Breast epithelium (tissue), 4 donors: ENCODE measurements at regions not wholly inside any gene's neighbourhood (a gene's known extent, or its start where the extent isn't known, plus 50 kb on each side); places are given as distances from the start of the nearest gene placed in this dataset.

ENCODE experiments used
- DNase-seq, 2 donors: peaks; one replicate each; pipeline ENCODE4 v3.0.0-alpha.2; 2019; ENCODE audit warnings: low spot score in 2 of 2
- H3K27ac ChIP-seq, 2 donors: fragments of 200-600 bp; sonication (generic) in 1 of 2; one replicate each; pipeline ENCODE4 v1.5.1; 2016 to 2019; ENCODE audit warnings: mild to moderate bottlenecking in 1 of 2
- H3K27me3 ChIP-seq, 2 donors: fragments of 200-600 bp; sonication (generic) in 1 of 2; one replicate each; pipeline versions ENCODE4 v1.5.1 to v1.6.0; 2017 to 2019; ENCODE audit warnings: control low read depth in 1 of 2, mild to moderate bottlenecking in 1 of 2
- H3K36me3 ChIP-seq: fragments of 200-600 bp; one replicate; pipeline ENCODE4 v1.5.1; 2019
- H3K4me1 ChIP-seq, 2 donors: fragments of 200-600 bp; sonication (generic); one replicate each; pipeline ENCODE4 v1.5.1; 2016 to 2019; ENCODE audit warnings: control low read depth in 1 of 2
- H3K4me3 ChIP-seq, 3 donors: fragments of 200-600 bp; sonication (generic); 1 replicate in 2 of 3; 2 replicates in 1 of 3; pipeline ENCODE4 v1.5.1; 2016 to 2019; ENCODE audit warnings: mild to moderate bottlenecking in 3 of 3, moderate library complexity in 2 of 3
- H3K9me3 ChIP-seq, 2 donors: fragments of 200-600 bp; sonication (generic) in 1 of 2; one replicate each; pipeline ENCODE4 v1.5.1; 2016 to 2019; ENCODE audit warnings: control low read depth in 1 of 2
- CTCF ChIP-seq, 3 donors: fragments of 450-650 bp; IDR thresholded peaks; one replicate each; pipeline ENCODE4 v1.5.1; 2016 to 2017; ENCODE audit warnings: antibody characterized with exemption in 3 of 3, mild to moderate bottlenecking in 3 of 3, moderate library complexity in 3 of 3
- POLR2A ChIP-seq: fragments of 450-650 bp; IDR thresholded peaks from one replicate; pipeline ENCODE4 v1.6.1; 2016; ENCODE audit warnings: antibody characterized with exemption, mild to moderate bottlenecking, moderate library complexity
- POLR2AphosphoS5 ChIP-seq, 3 donors: sonication (generic); formaldehyde crosslinking; IDR thresholded peaks; one replicate each; pipeline ENCODE4 v1.6.1; 2017; ENCODE audit warnings: antibody characterized with exemption in 3 of 3
- intact Hi-C: fragments of 100-400 bp; cut with DNase I; formaldehyde crosslinking; loops from one replicate; pipeline ENCODE4 v1.15.1; 2023; ENCODE audit warnings: low total_unique reads

- no peaks in the 10 kb centered on the region for H3K36me3 ChIP-seq
- no peak overlapping the region for H3K27ac ChIP-seq
- intact Hi-C loops, result no loop called here
- TF ChIP-seq POLR2AphosphoS5 (IDR thresholded peaks at IDR 0.05), result no peak
- TF ChIP-seq POLR2A, result no peak
- no peak for TF ChIP-seq CTCF (IDR thresholded peaks at IDR 0.05)
- H3K4me3 ChIP-seq, result no peak overlapping the region
- no peak for DNase-seq
- H3K9me3 ChIP-seq, result no peaks in the 10 kb centered on the region
- no peaks in the 10 kb centered on the region for H3K4me1 ChIP-seq
- H3K27me3 ChIP-seq, result no peaks in the 10 kb centered on the region
Measured at GRCh38 chr11:37999171-37999570, 1401.1 kb upstream of the RAG2 start.

GRCh38 chr11:37995886-37996285 is 1397.8 kb upstream of the RAG2 start:
- intact Hi-C loops, result no loop called here
- H3K36me3 ChIP-seq, result no peaks in the 10 kb centered on the region
- H3K9me3 ChIP-seq, result peaks cover 0 to 8% of the 10 kb centered on the region in 2 donors
- H3K27ac ChIP-seq, result no peak overlapping the region
- no peak overlapping the region for H3K4me3 ChIP-seq
- no peaks in the 10 kb centered on the region for H3K27me3 ChIP-seq
- no peak for DNase-seq
- no peaks in the 10 kb centered on the region for H3K4me1 ChIP-seq
- TF ChIP-seq POLR2A (no peak), CTCF (IDR thresholded peaks at IDR 0.05) (no peak), POLR2AphosphoS5 (IDR thresholded peaks at IDR 0.05) (no peak)

GRCh38 chr11:37988031-37988430 is 1390.0 kb upstream of the RAG2 start:
- Histone ChIP-seq H3K4me3 (no peak overlapping the region), H3K4me1 (no peaks in the 10 kb centered on the region), H3K27ac (no peak overlapping the region), H3K9me3 (peaks cover 0 to 8% of the 10 kb centered on the region in 2 donors), H3K27me3 (no peaks in the 10 kb centered on the region), H3K36me3 (no peaks in the 10 kb centered on the region)
- intact Hi-C loops, result loop anchor here (10.0 kb wide), 1 partner anchor 423 kb away; no protein-coding TSS in a partner anchor
- DNase-seq, result no peak
- no peak for TF ChIP-seq CTCF (IDR thresholded peaks at IDR 0.05)
- no peak for TF ChIP-seq POLR2A
- TF ChIP-seq POLR2AphosphoS5 (IDR thresholded peaks at IDR 0.05), result no peak

- Histone ChIP-seq H3K36me3 (no peaks in the 10 kb centered on the region), H3K27ac (no peak overlapping the region), H3K4me3 (no peak overlapping the region), H3K4me1 (no peaks in the 10 kb centered on the region), H3K9me3 (no peaks in the 10 kb centered on the region), H3K27me3 (no peaks in the 10 kb centered on the region)
- no peak for DNase-seq
- TF ChIP-seq POLR2AphosphoS5 (IDR thresholded peaks at IDR 0.05) (no peak), CTCF (IDR thresholded peaks at IDR 0.05) (no peak), POLR2A (no peak)
- intact Hi-C loops, result loop anchor here (10.0 kb wide), 1 partner anchor 420 kb away; no protein-coding TSS in a partner anchor
Measured at GRCh38 chr11:37984991-37985390, 1387.0 kb upstream of the RAG2 start.

- H3K27me3 ChIP-seq, result no peaks in the 10 kb centered on the region
Measured at GRCh38 chr11:37978647-37979046, 1380.6 kb upstream of the RAG2 start.

More at GRCh38 chr11:37978647-37979046, 1380.6 kb upstream of the RAG2 start:
- Histone ChIP-seq H3K9me3 (no peaks in the 10 kb centered on the region), H3K4me3 (no peak overlapping the region), H3K4me1 (no peaks in the 10 kb centered on the region), H3K36me3 (no peaks in the 10 kb centered on the region), H3K27ac (no peak overlapping the region)
- intact Hi-C loops, result no loop called here
- DNase-seq, result no peak
- TF ChIP-seq POLR2A, result no peak
- no peak for TF ChIP-seq POLR2AphosphoS5 (IDR thresholded peaks at IDR 0.05)
- TF ChIP-seq CTCF (IDR thresholded peaks at IDR 0.05), result no peak
